Stimulated activated CD4-positive, alpha-beta T cell treated with anti-CD3 and anti-CD28 coated beads, TNF-alpha, amount 100 ng/mL, for 4 hours (primary cell): ENCODE measurements at regions not wholly inside any gene's neighbourhood (a gene's known extent, or its start where the extent isn't known, plus 50 kb on each side); places are given as distances from the start of the nearest gene placed in this dataset.

Experiments used
- DNase-seq, 3 experiments: peaks; one replicate each; pipeline ENCODE4 v3.0.0-alpha.2; 2020; ENCODE audit warnings: low read depth in 3 of 3

- DNase-seq: no peak
Observed at GRCh38 chr9:110142868-110143481, 65.0 kb downstream of the C9orf152 start.

- DNase-seq: no peak
Observed at GRCh38 chr9:110143485-110143884, 64.5 kb downstream of the C9orf152 start.

DNA sequence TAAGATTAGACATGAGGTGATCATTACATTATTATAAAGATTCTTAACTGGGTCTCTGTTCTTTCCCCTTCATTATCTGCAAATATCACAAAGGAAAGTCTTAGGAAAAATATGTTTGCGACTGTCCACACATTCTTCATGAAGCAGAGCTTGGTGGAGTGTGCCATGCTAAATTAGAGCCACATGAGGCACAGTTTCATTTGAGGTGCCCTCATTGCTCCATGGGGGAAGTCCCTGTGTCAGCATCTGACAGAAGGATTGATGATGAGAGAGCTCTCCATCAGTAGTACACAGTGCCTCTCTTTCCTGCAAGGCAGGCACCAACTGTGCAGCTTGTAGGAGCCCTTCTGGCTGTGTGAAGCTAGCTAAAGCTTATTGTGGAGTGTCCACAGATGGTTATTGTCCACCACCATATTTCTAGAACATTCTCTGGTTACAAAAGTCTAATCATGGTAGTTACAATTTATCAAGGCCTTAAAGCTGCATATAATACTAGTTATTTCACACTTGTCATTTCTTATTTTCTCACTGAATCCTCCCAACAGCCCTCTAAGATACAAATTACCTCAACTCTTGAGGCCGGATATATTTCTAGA lies 63.9 kb downstream of the C9orf152 start:
- DNase-seq: no peak

DNA sequence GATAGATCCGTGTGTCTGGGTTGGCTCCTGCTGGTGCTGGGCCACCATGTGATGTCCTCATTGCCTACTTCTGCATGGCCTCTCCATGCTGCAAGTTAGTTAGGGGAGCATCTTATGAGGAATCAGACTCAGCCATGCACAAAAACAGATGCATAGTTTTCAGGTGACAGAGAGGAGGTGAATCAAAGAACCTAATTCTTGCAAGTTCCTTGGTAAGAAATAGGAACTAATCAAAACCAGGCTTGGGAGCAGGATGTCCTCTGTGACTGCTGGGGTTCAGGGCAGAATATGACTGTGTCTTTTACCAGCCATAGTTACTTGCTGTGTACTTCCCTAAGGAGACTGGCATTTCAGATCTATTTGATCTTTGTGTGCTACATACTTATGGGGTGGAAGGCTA lies 61.6 kb downstream of the C9orf152 start:
- DNase-seq: no peak

DNA sequence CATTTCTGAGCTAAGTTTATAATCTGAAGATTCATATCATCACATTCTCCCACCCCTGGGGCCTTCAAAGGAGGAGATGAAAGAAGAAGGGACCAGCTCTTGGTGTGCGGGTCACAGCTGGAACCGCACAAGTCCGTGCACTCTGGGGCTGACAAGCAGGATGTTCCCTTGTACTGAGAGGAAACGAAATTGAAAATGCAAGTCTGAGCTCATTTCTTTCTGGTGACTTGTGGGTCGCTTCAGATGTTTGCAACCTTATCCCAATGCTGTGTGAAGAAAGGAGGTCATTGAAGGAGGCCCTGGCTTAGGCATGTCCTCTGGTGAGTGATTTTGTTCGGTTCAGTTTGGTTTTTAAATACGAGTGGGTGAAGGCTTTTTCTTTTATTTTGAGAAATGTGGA lies 59.6 kb downstream of the C9orf152 start:
- no peak for DNase-seq

DNA sequence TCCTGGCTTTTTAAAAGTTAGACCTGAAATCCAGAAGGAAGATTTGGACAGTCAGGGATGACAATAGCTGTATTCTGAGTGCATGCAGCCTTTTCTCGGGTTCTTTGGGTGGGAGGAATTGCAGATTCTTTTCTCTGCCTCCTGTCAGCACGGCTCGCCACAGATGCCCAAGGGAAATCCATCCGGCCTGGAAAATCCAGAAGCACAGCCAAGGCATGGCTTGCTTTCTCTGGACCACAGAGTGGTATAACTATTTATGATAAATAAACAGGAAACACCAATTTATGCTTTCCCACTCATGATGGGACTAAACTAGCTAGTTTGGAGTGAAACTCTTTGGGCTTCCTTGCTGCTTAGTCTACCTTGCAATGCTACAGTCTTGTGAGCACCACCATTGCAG lies 59.1 kb downstream of the C9orf152 start:
- no peak for DNase-seq
